Activated CD4-positive, alpha-beta T cell treated with anti-CD3 and anti-CD28 coated beads, Interleukin-10, Interleukin-2, amounts not matched to agents 100 ng/mL and 50 ng/mL, durations not matched to agents 16 hours and 8 hours (primary cell): ENCODE measurements at regions not wholly inside any gene's neighbourhood (a gene's known extent, or its start where the extent isn't known, plus 50 kb on each side); places are given as distances from the start of the nearest gene placed in this dataset.
"Not testable (repeated sequence)": the region's sequence is repeated elsewhere in the genome, so short reads cannot be mapped to it uniquely, and the experiment has no call there.

Experiments used
- DNase-seq: peaks from one replicate; pipeline ENCODE4 v3.0.0-alpha.2; 2020

DNA sequence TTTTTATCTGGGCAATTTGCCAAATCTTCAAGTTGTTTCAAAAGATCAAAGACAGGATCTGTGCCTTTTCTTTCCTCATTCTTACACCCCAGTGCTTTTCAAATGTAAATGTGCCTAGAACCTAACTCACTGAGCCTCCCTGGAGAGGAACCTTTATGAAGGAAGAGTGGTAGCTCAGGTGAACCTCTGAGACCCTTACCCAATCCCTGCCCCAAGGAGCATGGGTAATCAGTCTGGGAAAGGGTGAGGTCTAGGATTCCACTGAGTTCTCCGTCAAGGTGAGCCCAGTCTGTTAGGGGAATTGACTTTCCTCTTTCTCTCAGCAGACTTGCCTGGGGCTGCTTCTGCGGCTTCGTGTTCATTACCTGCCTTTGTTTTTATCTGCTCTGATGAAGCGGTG lies 88.1 kb upstream of the MAP4K4 start:
- no peak for DNase-seq

DNA sequence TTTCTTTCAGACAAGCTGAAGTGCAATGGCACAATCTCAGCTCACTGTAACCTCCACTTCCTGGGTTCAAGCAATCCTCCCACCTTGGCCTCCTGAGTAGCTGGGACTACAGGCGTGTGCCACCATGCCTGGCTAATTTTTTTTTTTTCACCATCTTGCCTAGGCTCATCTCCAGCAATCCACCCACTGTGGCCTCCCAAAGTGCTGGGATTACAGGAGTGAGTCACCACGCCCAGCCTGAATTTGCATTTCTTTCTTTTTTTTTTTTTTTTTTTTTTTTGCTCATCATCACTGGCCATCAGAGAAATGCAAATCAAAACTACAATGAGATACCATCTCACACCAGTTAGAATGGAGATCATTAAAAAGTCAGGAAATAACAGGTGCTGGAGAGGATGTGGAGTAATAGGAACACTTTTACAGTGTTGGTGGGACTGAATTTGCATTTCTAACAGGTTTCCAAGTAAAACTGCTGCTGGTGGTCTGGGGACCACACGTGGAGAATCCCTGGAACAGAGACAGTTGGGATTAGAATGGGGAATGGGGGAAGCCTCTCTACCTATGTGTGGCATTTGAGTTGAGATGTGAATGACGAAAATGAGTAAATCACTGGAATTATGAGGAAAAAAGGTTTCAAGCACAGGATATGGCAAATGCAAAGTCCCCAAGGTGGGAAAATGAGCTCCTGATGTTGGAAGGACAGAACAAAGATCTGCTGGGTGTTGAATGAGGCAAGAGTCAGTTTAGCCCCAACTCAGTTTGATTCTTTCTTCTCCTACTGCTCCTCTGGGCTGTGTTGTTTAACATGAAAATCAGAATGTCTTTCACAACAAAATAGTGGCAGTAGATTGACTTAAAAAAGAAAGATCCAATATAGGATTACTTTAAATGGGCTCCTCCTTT lies 88.8 kb upstream of the MAP4K4 start:
- no peak for DNase-seq

- no peak for DNase-seq
These were observed 100.1 kb upstream of the MAP4K4 start for GRCh38 chr2:101597347-101597944.

DNA sequence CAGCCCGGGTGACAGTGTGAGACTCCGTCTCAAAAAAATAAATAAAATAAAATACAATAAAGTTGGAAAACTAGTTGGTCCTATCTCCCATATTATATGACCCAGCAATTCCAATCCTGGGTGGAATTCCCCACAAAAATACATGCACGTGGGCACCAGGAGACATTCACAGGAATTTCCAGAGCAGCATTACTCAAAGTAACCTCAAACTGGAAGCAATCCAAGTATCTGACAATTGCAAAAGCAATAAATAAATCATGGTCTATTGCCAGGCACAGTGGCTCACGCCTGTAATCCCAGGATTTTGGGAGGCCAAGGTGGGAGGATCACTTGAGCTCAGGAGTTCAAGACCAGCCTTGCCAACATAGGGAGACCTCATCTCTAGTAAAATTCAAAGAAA lies 101.2 kb upstream of the MAP4K4 start:
- DNase-seq = no peak

GRCh38 chr2:101587251-101587650 lies 110.3 kb upstream of the MAP4K4 start:
- no peak for DNase-seq

DNA sequence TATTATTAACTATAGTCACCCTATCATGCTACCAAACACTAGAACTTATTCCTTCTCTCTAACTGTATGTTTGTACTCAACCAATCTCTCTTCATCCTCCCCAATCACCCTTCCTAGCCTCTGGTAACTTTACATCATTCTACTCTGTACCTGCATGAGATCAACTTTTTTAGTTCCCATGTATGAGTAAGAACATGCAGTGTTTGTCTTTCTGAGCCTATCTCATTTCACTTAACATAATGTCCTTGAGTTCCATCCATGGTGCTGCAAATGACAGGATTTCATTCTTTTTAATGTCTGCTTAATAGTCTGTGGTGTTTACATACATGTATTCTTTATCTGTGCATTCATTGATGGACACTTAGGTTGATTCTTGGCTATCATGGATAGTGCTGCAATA lies 108.9 kb upstream of the RFX8 start:
- DNase-seq = no peak

GRCh38 chr2:101581675-101582299 lies 106.9 kb upstream of the RFX8 start:
- DNase-seq = no peak

GRCh38 chr2:101580528-101580927 lies 105.6 kb upstream of the RFX8 start:
- DNase-seq = no peak

DNA sequence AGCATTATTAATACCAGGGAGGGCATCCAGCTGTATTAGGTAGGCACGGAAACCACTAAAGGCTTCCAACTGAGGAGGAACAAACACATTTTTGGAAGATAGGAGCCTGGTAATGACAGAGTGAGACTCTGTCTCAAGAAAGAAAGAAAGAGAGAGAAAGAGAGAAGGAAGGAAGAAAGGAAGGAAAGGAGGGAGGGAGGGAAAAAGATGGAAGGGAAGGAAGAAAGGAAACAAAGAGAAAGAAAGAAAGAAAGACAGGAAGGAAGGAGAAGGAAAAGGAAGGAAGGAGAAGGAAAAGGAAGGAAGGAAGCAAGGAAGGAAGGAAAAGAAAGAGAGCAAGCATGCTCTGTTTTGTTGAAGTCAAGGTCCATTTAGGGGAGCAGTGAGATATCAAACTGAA lies 103.8 kb upstream of the RFX8 start:
- no peak for DNase-seq

DNA sequence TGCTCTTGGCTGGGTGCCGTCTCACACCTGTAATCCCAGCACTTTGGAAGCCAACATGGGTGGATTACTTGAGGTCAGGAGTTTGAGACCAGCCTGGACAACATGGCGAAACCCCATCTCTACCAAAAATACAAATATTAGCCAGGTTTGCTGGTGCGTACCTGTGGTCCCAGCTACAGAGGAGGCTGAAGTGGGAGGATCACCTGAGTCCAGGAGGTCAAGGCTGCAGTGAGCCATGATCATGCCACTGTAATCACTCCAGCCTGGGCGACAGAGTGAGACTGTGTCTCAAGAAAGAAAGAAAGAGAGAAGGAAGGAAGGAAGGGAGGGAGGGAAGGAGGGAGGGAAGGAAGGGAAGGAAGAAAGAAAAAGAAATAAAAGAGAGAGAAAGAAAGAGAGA lies 103.2 kb upstream of the RFX8 start:
- not testable (repeated sequence) for DNase-seq

DNA sequence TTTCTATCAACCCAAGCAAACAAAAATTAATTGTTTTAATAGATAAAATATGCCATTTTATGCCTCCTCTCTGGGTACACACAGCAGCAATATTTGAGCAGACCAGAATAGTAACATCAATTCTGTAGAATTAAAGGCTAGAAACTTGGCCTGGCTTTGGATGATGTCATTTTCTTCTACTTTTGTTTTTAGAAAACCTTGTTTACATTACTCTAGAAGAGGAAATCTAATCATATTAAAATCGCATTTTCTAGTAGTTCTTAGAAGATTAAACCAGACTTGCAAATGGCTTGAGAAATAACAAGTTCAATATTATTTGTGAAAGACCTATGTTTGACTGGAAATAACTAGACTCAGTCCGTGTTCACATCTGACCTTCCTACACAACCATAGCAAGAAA lies 102.3 kb upstream of the RFX8 start:
- peak; percentile 4 for DNase-seq

GRCh38 chr2:101574622-101575021 lies 99.7 kb upstream of the RFX8 start:
- no peak for DNase-seq

GRCh38 chr2:101571951-101572350 lies 97.0 kb upstream of the RFX8 start:
- no peak for DNase-seq

- no peak for DNase-seq
These were observed 95.1 kb upstream of the RFX8 start for GRCh38 chr2:101569886-101570520.

- DNase-seq = no peak
These were observed 94.1 kb upstream of the RFX8 start for GRCh38 chr2:101568969-101569368.

GRCh38 chr2:101566632-101567228 lies 91.8 kb upstream of the RFX8 start:
- no peak for DNase-seq

DNA sequence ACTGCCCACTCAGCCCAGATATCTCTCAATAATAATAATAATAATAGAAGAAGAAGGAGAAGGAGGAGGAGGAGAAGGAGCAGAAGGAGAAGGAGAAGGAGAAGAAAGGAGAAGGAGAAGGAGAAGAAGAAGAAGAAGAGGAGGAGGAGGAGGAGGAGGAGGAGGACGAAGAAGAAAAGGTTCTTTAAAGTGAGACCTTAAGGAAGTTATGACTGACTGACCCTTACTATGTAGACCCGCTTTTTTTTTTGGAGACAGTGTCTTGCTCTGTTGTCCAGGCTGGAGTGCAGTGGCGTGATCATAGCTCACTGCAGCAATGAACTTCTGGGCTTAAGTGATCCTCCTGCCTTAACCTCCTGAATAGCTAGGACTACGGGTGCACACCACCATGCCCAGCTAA lies 88.9 kb upstream of the RFX8 start:
- DNase-seq = no peak

DNA sequence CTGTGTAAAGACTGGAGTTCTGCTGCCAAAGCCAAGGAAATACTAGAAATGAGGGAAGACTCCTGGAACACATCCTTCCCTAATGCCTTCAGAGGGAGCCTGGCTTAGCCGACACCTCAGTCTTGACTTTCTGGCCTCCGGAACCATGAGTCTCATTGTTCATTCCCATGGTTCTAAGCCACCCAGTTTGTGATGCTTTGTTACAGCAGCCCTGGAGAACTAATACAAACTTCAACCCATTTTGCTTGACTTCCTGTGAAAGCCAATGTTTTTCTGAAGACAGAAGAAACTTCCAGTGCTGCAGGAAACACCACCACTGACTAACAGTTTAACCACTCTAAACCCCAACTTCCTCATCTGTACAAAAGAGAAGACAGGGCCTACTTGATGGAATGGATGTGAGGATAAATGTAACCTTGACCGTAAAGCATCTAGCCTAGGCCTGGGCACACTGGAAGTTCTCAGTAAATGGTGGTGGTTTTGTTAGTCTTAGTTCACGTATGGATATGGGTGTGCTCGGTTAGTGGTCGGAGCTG lies 85.9 kb upstream of the RFX8 start:
- DNase-seq = peak; percentile 15

GRCh38 chr2:101559551-101559950 lies 84.6 kb upstream of the RFX8 start:
- no peak for DNase-seq

DNA sequence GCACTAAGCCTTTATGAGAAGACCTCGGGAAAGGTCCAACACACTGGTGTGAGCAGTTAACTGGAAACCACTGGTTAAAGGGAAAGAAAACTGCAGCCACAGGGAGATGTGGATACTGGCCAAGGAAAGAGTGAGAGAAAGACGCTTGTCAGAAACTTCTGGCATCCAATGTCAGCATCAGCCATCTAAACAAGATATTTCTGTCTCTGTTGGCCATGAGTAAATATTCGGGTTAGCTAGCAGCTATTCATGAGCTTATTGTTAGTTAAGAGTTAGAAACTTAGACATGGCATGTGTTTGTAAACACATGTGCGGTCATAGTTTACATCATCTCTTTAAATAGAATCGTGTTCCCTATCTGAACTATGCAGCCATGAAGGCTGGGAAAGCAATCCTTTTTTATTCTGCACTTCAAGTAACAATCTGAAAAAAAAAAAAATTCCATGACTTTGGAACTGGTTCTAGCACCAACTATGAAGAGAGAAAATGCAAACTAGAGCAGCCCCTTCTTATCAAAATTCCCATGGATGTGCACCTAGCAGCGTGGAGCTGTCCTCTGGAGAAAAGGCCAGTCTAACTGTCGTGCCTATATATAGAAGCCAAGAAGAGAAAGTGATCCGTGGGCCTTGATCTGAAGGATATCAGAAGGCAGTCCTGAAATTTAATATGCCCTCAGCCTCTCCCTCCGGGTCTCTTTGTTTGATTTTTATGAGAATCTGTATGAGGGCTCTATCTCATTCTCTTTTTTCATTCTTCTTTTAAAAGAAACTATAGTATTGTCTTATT lies 84.0 kb upstream of the RFX8 start:
- DNase-seq = no peak

- no peak for DNase-seq
These were observed 81.1 kb upstream of the RFX8 start for GRCh38 chr2:101556033-101556459.

GRCh38 chr2:101551336-101551888 lies 76.5 kb upstream of the RFX8 start:
- no peak for DNase-seq
